DND-41 (cell line): ENCODE measurements at regions not wholly inside any gene's neighbourhood (a gene's known extent, or its start where the extent isn't known, plus 50 kb on each side); places are given as distances from the start of the nearest gene placed in this dataset.

ENCODE experiments used
- CTCF ChIP-seq: IDR thresholded peaks from 2 replicates; pipeline ENCODE4 v1.5.1; 2012; ENCODE audit warnings: borderline replicate concordance, low read length, moderate library complexity, mild to moderate bottlenecking; ENCODE audit not compliant: poor library complexity, severe bottlenecking; ENCODE audit errors: extremely low read depth
- EZH2 ChIP-seq: IDR thresholded peaks from 3 replicates; pipeline ENCODE4 v1.6.1; 2012; ENCODE audit warnings: borderline replicate concordance, low read depth, mild to moderate bottlenecking, moderate library complexity, low read length, inconsistent platforms; ENCODE audit not compliant: severe bottlenecking

- no peak for TF ChIP-seq CTCF
- TF ChIP-seq EZH2 = no peak
Observed at GRCh38 chr3:63046152-63046551, 170.9 kb upstream of the CADPS start.
